Stimulated activated CD4-positive, alpha-beta T cell treated with anti-CD3 and anti-CD28 coated beads, Interleukin-12 subunit alpha, Interleukin-12 subunit beta, amount 100 ng/mL, for 4 hours (primary cell): ENCODE measurements at regions not wholly inside any gene's neighbourhood (a gene's known extent, or its start where the extent isn't known, plus 50 kb on each side); places are given as distances from the start of the nearest gene placed in this dataset.
"Not testable (repeated sequence)": the region's sequence is repeated elsewhere in the genome, so short reads cannot be mapped to it uniquely, and the experiment has no call there.

ENCODE experiments used
- DNase-seq: peaks from one replicate; pipeline ENCODE4 v3.0.0-alpha.2; 2020

GRCh38 chr15:70385711-70386110 lies 288.0 kb upstream of the TLE3 start:
- no peak for DNase-seq

GRCh38 chr15:70385052-70385451 lies 287.3 kb upstream of the TLE3 start:
- no peak for DNase-seq

GRCh38 chr15:70383856-70384255 lies 286.1 kb upstream of the TLE3 start:
- no peak for DNase-seq

- no peak for DNase-seq
Observed at GRCh38 chr15:70382762-70383458, 285.2 kb upstream of the TLE3 start.

DNA sequence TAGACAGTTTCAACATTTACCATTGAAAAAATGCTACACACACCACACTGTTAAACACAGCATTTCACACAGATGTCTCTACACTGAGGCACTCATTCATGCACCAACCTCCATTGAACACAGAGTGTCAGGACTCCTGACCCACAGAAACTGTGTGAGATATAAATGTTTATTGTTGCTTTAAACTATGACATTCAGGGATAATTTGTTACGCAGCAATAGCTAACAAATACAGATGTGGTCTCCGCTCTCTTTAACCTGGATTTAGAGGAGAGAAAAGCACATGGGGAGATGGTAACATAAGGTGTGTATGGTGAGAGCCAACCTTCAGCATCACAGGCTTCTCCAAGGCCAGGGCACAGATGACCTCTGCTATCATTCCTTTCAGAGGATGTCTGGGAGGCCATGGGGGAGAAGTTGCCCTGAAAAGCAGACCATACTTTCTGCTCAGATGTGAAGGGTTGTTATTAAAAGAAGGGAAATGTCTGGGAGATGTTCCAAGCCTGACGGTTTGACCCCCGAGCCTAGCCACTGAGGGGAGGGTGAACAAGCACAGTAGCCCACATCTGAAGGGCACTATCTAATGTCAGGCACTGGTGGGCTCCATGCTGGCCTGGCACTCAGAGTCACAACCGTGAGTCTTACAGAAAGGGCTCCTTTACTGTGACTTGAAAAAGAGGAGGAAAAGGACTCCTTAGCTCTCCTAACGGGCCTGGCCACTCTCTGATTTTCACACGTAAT lies 284.5 kb upstream of the TLE3 start:
- no peak for DNase-seq

DNA sequence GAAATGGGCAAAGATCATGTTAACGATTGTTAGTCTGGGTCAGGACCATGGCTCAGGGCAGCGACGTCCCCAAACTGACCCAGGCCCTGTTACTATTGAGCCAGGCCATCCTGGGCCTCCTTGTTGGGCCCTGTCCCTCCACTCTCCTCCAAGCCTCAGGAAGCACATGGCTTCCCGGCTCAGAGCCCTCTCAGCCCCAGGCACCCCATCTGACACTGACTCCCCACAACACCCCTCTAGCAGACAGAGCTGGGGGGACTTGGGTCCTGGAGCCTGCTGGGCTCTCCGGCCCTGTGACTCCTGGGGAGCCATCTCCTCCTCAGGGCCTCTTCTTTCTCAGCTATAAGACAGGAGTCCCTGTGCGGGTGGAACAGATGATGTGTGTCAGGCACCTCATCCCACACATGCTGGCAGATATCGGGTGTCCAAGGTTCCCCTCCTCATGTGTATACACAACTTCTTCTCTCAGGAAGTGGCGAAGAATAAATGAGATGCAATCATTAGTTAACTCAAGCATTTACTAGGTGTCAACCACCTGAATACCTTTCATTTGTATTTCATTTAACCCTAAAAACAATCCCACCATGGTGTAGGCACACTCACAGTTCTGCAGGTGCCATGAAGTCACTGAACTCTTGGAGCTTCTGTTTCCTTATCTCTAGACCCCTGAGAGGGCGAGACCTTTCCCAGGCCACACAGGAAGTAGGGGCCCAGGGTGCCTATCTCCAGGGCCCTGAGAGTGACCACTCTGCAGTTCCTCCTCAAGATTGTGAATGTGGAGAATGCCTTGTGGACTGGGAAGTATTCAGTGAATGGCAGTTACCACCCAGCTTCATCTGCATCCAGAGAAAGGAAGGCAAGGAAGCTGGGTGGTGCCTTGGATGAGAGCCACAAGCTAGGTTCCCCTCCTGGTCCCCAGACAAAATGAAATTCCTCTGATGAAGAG lies 282.5 kb upstream of the TLE3 start:
- no peak for DNase-seq

- DNase-seq: no peak
Observed at GRCh38 chr15:70379134-70379533, 281.4 kb upstream of the TLE3 start.

GRCh38 chr15:70378126-70379031 lies 280.7 kb upstream of the TLE3 start:
- DNase-seq: no peak

DNA sequence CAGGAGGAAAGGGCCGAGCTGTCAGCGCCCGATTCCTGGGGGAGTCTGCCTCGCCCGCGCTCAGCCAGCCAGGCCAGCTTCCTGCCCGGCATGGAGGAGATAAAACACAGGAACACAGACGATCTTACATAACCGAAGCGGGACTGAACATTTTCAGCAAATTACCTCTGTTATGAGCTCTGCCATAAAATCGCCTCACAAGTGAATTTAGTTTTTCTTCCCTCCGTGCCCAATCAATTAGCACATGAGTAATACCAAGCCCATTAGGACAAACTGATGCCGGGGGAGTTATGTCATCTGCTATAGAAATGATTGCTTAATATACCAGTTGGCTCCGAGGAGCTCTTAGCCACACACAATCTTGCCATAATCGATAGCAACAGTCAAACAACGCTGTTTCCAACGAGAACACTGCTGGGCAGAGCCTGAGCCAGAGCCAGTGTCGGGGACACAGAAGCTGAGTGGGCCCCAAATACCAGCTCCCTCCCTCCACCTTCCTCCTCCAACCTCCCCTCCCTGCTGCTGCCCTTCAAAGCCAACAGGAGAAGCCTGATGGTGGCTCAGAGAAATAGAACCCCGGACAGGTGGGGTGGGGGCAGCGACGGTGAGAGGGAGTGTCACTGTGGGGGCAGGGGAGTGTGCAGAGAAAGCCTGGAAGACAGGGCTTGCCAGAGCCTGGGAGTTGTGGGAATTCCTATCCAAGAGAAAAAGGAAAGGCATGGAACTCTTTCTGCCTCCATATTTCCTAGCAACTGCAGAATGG lies 279.4 kb upstream of the TLE3 start:
- no peak for DNase-seq

DNA sequence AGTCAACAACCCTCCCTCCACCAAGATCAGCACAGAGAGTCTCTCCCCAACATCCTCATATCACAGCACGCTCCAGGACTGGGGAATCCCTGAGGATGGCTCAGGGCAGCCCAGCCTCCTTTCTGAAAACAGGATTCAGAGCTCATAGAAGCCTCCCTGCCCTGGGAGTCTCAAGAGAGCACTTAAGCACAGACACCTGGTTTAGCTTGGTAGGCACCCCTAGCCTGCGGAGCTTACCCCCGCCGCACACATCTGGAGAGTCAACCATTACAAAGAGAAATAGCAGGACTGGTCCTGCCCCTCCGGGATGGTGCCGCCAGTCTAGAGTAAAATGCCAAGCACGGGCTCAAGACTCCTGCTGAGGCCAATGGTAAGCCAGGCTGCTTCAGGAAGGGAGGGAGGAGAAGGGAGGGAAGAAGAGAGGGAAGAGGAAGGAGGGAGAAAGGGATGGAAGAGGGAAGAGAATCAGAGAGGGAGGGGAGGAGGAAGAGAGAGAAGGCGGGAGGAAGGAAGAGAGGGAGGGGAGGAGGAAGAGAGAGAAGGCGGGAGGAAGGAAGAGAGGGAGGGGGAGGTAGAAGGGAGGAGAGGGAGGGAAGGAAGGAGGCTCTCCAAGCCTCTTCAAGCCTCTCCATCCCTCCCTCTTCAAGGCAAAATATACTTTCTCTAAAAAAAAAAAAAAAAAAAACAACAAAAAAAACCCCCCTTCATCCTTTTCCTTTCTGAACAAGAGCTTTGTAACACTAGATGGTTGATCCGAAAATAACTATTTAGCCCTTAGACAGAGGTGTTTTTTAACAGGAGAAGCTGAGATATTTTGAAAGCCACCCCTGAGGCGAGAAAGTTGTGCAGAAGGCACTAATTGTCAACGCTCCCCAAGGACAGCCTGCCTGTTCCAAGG lies 278.6 kb upstream of the TLE3 start:
- DNase-seq: no peak

- no peak for DNase-seq
Observed at GRCh38 chr15:70375586-70375985, 277.9 kb upstream of the TLE3 start.

DNA sequence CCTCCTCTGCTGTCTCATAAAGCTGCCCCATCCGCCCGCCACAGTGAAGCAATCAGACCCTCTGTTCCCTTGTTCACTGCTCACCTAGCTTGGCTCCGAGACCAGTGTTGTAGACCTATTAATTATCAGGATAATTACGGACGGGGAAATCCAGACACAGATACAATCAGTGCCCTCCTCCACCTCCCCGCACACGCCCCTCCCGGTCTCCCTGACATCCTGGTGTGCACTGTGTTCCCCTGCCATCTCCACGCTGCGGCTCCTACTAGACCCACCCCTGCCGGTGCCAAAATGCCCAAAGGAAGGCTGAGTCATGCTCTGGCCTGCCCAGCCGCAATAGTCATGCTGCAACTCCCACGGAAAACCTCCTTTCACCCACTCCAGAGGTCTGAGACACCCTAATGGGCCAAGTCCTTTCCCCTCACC lies 277.3 kb upstream of the TLE3 start:
- no peak for DNase-seq

GRCh38 chr15:70374096-70374495 lies 276.4 kb upstream of the TLE3 start:
- no peak for DNase-seq

GRCh38 chr15:70373439-70373838 lies 275.7 kb upstream of the TLE3 start:
- DNase-seq: not testable (repeated sequence)

GRCh38 chr15:70367913-70368705 lies 270.4 kb upstream of the TLE3 start:
- DNase-seq: not testable (repeated sequence)

GRCh38 chr15:70364023-70364422 lies 266.3 kb upstream of the TLE3 start:
- DNase-seq: not testable (repeated sequence)

DNA sequence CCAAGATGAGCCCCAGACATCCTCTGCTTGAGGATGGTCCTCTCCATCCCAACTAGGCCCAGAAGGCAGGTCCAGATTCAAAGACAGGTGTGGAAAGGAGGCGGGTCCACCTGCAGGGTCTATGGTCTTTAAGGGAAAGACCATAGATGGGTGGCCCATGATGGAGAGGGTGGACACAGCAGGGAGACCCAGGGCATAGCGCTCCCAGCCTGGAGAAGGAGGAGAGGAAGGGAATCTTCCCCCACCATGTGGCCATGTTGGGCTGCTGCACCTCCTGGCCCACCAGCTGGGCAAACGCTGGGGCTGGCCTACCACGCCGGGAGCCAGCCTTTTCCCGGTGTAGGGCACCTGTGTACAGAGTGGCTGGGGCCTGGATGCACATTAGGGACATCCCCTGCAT lies 265.2 kb upstream of the TLE3 start:
- no peak for DNase-seq

DNA sequence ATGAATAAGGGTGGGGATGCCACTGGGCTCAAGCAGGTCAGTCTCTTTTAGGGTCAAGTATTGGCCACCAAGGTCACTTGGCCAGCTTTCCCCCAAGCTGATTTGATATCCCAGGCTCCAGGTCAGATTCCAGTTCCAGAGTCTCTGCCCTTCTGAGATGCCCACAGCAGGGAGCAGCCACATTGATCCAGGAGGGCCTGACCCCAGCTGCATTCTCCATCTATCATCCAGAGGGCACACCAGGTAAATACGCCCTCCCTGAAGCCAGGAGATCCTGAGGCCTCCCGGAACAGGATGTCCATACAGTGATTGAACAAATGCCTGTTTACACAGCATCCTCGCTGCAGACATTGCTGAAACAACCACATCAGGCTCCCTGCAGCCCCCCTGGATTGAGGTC lies 264.6 kb upstream of the TLE3 start:
- DNase-seq: no peak

GRCh38 chr15:70361891-70362290 lies 264.2 kb upstream of the TLE3 start:
- DNase-seq: no peak

DNA sequence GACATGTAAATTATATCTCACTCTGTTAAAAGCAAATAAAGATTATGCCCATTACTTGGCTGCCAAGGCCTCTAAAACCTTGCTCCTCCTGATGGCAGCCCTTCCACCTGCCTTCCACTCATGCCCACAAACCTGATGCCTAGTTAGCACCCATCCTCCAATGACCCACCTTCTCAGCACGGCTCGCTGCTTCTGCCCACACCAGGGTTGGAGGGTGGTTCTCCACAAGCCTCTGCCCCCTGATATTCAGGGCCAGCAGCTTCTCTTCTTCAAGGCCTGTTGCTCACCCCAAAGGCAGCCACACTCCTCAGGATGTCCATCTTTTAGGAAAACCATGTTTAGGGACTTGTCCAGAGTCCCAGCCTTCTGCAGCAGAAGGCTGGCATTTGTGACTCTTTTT lies 263.4 kb upstream of the TLE3 start:
- no peak for DNase-seq
